Fibroblast of peridontal ligament (primary cell): ENCODE measurements at regions not wholly inside any gene's neighbourhood (a gene's known extent, or its start where the extent isn't known, plus 50 kb on each side); places are given as distances from the start of the nearest gene placed in this dataset.
"Not testable (repeated sequence)": the region's sequence is repeated elsewhere in the genome, so short reads cannot be mapped to it uniquely, and the experiment has no call there.

Experiments used
- DNase-seq: peaks from one replicate; pipeline ENCODE4 v3.0.0-alpha.2; 2010; ENCODE audit errors: extremely low read depth

DNA sequence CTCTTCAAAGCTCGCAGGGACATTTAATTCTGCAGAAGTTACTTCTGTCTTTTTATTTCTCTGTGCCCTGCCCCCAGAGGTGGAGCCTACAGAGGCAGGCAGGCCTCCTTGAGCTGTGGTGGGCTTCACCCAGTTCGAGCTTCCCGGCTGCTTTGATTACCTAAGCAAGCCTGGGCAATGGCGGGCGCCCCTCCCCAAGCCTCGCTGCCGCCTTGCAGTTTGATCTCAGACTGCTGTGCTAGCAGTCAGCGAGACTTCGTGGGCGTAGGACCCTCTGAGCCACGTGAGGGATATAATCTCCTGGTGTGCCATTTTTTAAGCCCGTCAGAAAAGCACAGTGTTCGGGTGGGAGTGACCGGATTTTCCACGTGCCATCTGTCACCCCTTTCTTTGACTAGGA is 1322.9 kb upstream of the ACO1 start:
- DNase-seq, result not testable (repeated sequence)

DNA sequence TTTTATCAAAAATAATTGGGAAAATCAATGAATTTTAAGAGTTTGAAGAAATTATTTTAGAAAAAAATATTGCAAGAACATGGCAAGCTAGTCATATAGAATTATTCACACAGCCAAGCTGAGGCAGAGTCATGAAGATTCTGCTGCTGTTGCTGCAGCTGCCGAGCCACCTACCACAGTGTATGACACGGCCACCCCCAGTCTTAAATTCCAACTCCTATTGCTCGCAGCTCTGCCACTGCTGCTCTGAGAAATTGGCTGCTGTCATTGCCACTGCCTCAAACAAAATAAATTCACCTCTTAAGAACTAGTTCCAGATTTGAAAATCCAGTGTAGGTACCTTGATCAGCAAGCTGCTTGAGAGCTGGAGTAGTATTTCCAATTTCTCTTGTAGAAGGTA is 1318.8 kb upstream of the ACO1 start:
- no peak for DNase-seq

DNA sequence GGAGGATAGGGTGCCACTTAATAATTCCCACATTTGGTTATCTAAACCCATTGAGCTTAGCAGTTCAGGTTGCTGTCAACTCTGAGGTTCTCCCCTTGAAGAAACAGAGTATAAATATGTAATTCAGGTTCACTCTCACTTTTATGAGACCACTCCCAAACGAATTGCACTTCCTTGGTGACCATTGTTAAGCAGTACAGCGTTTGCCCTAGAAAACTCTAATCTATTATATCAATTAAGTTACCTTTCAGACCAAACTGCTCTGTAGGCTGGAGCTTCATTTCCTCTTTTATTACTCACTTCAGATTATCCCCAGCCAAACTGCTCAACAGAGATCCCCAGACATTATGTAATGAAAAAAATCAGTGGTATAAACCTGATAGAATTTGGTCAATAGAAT is 1317.0 kb upstream of the ACO1 start:
- DNase-seq, result no peak

DNA sequence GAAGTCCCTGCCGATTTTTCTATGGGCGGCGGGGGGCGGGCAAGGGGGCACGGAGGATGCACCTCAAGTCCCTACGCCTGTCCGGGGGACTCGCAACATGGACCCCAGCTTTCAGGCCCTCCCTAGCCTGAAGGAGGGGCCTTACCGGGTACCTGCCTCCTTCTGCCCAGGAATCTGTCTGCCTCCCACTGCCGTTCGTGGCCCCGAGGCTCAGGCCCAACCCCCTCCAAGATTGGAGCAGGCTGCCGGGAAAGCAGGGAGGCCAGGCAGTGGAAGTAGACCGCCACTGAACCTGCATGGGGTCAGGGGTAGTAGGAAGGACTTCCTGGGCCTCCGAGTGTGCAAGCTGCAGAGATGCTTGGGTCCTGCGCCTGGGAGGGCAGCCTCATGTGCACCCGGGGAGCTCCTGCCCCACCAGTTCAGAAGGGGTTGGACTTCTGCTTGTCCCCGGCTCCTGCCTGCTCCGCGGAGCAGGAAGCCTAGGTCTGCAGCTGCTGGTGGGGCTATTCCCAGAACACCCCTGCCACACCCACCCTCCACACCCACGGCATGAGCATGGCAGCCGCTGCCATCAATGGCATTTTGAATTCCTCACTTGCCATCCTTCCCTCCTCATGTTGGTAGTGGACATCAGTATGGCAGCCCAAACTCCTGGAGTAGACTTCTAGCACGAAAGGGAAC is 1312.7 kb upstream of the ACO1 start:
- no peak for DNase-seq

DNA sequence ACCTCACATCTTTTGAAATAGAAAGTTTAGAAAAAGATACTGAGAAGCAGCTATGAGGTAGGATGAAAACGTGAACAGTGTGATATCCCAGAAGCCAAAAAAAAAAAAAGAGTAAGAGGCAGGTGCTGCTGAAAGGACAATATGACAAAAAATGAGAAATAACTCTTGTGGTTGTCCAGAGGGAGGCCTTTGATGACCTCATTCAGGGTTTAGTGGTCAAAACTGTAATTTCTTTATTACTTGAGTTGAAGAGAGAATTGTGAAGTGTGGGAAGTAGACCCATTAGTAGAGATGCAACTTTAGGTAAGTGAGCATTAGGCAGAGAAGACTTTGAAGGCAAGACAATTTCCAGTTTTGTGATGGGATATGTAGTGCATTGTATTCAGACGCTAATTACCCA is 1306.3 kb upstream of the ACO1 start:
- DNase-seq, result no peak

DNA sequence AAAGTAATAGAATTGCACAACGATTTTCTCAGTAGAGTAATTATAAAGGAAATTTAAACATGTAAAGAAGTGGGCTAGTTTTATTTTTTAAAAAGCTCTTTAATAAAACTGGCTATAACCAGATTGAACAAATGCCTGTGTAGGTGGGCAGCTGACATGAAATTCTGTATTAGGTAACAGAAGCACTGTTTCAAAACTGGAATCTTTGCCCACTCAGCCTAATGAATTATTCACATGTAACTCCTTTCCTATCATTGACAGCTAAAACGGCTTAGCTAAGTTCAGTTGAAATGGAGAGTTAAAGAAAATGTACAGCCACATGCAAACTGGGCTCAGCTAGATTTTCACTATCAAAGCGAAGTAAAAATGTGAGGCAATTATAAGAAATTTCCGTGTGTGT is 1300.1 kb upstream of the ACO1 start:
- DNase-seq, result no peak

DNA sequence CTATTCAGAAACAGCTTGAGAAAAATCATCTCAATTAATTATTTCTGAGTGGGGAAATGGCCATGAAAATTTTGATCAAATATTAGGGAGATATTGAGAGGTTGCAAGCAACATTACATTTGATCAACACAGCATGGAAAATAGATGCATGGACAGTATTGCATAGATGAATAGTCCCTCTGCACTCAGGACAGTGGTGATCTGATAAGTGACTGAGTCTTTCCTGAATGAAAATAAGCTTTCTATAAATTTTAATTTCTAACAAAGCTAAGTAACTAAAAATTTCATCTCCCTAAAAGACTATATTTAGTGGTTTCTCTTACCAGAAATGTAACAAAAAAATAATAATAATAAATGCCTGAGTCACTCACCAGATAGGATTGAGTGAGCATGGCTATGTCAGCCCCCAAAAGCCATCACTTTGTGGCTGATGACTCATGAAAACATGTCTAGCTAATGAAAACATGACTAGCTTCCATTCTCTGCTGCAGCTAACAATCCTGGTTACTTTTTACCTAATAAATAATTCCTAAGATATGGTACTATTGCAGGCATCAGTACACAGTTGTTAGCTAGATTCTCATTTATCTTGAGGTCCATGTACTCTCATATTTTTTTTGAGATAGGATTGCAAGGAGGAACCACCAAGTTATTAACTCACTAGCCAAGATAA is 1294.8 kb upstream of the ACO1 start:
- DNase-seq, result no peak

DNA sequence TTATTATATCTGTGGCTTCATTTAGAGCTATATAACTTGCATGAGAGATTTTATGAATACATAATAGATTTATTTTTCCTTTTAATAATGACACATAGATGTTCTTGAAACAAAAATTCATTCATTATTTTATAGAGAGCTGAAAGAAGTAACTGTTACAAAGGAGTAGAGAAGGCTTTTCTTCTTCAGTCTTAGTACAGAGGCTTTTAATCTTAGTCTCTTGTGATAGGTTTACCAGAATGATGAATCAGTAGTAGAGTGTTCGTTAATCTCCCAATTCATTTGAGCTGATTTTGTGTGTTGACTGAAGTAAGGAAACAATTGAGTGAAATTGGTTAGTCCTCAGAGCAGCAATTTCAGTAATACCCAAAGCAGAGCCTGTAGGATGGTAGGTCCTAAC is 1284.1 kb upstream of the ACO1 start:
- DNase-seq, result no peak

DNA sequence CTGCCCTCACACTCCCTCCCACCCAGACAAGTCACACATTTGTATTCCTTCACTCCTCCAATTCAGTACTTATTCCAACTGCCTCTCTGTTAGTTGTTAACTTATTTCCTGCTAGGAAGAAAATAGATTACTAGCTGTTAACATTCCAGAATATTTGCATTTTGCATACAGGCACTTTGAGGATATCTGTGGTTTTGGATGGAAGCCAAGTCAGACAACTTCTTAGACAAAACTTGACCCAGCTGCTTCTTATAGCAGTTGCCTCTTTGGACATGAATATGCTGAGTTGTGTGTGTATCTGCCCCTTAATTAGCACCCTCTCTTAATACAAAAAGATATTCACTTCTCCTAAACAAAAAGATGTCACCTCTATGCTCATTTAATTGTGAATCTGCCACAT is 1280.6 kb upstream of the ACO1 start:
- no peak for DNase-seq

DNA sequence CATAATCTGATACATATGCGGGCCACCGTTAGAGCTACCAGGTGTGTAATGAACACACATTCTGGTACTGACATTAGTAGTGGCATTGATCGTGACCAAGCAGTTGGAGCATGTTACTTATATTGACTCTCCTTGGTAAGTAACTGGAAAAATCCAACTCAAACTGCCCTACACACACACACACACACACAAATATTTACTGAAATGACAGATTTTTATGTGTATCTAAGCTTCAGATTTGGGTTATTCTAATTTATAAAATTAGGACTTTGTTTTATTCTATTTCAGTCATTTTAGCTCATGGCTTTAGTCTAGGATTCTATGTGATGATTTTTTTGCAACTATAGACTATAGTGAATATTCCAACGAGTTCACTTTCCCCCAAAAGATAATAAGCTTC is 1280.2 kb upstream of the ACO1 start:
- no peak for DNase-seq

DNA sequence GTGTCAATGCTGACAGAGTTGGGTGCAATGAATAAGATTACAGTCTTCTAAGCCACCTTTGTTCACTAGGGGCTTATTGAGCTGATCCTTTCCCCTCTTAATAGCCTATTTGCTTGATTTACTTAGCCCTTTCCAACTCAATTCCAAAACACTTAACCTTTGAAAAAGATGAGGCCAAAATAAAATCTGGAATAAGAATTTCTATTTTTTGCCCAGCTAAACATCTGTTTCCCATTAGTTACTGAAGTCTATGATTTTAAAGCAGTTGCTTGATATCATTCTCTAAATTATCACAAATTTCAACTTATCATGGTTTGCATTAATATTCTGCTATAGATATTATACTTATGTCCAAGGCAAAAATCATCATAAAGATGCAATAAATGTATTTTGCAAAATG is 1272.0 kb upstream of the ACO1 start:
- DNase-seq, result no peak

DNA sequence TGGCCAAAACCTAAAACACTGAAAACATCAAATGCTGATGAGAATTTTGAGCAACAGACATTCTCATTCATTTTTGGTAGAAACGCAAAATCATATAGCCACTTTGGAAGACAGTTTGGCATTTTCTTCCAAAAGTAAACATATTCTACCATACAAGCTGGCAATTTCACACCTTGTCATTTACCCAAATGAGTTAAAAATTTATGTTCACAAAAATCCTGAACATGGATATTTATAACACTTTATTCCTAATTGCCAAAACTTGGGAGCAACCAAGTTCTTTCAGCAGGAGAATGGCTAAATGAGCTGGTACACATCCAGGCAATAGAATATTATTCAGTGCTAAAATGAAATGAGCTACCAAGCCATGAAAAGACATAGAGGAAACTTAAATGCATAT is 1270.1 kb upstream of the ACO1 start:
- DNase-seq, result no peak

DNA sequence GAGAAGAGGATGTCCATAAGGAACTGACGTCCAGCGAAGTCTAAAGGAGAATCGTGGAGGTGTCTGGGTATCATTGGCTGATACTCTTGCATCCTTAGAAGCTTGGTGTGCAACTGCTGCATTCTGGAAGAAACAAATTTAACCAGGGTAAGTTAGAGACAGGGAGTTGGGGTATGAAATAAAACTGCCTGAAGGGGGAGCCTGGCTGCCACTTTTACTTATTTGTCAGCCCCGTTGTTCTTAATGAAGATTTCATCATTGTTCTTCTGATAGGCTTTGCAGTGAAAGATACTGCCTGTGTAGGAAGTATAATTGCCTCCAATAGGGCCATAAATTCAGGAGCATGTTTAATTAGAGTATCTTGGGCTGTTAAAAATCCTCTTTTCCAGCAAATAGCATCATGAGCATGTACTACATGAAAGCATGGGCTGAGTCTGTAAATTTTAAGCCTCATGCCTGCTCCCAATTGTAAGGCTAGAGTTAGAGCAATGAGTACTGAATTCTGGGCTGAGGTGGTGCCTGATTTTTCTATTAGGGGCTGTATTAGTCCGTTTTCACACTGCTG is 1264.5 kb upstream of the ACO1 start:
- DNase-seq, result peak; percentile 5

DNA sequence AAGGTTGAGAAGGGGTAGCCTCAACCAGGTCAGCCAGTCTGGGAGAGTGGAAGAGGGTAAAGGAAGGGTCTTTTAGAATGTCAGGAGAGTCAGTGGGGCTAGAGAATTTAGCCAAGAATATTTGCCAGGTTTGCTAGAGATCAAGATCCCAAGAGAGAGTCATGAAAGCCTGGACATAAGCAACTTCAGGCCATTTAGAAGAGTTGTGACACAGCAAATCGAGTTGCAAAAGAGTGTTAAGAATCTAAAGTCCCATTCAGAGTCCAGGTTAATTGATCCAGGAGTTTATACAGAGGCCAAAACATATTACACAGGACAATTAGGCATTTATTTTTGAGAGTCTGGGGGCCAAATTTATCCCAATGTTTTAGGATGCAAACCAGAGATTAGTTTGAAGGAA is 1260.1 kb upstream of the ACO1 start:
- no peak for DNase-seq

DNA sequence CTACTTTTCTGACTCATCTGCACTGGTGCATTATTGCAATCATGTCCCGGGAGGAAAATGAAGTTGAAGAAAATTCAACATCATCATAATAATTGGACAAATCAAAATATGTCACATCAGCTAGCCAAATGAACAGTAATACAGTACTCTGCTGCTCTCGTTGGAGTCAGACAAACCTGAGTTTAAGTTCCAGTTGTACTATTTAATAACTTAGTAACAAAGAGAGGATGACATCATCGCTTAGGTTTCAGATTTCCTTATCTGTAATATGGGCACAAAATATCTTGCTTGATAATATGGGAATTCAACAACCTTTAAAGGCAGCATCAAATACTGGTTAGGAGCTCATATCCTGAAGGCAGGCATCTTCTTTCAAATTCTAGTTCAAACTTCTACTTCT is 1248.9 kb upstream of the ACO1 start:
- DNase-seq, result no peak

DNA sequence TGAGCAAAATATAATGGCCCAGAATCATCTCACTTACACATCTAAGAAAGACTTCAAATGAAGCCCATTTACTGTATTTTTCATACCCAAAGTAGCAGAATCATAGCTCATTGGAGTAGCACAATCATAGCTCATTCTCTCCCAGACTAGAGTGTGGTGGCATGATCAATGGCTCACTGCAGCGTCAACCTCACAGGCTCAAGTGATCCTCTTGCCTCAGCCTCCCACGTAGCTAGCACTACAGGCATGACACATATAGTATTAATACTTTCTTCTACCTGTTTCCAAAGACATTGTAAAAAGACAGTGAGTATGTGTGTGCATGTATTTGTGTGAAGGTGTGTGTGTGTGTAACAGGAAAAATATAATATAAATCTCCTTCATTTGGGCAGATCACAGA is 1247.9 kb upstream of the ACO1 start:
- DNase-seq, result no peak

DNA sequence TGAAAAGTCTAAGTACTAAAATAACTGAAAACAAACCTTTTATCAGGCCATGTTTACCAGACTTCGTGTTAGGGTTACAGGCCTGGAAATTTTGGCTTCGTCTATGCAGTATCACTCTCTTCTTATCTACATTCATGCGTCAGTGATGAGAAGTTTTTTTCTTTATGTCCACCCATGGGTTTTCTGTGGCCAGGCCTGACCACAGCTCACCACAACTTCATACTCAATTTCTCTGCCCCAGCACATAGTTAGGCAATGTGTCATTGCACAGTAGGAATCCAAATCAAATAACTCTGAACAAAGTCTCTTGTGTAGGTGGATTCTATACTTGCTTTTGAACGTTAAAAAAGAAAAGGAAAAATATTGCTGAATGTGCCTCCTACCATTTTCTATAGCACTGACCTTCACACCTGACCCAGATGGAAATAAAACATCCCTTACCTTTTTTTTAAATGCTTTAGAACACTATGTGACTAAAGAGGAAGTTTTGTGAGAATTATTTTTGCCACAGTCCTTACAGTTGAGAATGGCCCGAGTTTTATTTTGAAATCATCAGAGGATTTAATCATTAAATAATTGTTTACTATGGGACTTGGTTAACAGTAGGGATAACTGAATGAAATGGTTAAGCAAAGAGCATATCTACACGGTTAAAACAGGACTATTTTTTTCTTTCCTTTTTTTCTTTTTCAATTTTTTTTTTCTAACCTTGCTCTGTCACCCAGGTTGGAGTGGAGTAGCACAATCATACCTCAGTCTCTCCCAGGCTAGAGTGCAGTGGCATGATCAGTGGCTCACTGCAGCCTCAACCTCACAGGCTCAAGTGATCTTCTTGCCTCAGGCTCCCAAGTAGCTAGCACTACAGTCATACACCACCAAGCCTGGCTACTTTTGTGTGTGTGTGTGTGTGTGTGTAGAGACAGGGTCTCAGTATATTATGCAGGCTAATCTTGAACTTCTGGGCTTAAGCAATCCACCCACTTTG is 1247.0 kb upstream of the ACO1 start:
- peak; percentile 55 for DNase-seq

DNA sequence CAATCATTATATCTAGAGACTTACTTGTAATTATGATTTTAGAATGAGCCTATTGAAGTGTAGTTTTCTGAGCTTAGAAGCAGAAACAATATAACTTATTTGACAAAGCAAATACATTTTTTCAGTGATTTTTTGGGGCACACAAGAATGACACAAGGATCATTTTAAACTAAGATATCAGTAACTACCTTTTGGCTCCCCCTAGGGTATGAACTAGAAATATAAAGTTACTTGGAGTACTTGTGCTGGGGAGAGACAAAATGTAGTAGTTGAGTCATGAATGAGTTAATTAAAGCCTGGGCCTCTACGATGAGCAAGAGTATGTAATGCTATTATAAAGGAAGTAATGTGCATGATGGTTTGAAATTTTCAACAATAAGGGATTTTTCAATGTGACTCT is 1244.1 kb upstream of the ACO1 start:
- peak; percentile 2 for DNase-seq

DNA sequence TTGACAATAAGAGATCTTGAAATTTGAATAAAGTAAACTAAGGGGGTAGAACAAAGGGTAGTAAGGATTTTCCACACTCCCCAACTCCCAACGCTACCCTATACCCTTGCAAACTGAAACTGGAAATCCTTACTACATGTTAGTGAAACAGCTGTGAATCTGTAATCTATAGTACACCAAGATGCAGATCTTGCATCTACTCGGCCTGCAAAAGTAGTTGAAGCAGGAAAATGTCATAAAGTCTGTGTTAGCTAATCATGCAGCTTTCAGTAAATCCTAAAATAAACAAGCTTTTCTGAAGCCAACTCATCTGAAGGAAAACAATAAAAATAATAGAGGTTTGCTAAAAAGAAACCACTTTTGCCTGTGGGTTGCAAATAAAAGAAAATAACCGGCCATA is 1242.0 kb upstream of the ACO1 start:
- no peak for DNase-seq

DNA sequence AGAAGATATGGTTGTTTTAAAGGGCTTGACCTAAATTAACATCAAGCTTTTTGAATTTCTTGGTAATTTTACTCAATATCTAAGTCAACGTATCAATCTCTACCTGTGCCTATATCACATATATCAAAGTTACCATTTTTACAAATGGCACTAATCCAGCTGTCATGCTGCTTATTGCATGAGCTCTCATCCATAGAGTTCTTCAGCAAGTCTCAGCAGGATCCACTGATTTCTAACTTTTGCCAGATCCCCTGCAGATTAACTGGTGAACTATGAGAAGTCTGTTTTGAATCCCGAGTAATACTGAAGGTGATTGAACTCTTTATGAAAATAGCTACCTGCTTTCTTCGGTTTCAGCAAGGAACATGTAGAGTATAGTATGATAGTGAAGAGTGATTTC is 1239.8 kb upstream of the ACO1 start:
- no peak for DNase-seq

DNA sequence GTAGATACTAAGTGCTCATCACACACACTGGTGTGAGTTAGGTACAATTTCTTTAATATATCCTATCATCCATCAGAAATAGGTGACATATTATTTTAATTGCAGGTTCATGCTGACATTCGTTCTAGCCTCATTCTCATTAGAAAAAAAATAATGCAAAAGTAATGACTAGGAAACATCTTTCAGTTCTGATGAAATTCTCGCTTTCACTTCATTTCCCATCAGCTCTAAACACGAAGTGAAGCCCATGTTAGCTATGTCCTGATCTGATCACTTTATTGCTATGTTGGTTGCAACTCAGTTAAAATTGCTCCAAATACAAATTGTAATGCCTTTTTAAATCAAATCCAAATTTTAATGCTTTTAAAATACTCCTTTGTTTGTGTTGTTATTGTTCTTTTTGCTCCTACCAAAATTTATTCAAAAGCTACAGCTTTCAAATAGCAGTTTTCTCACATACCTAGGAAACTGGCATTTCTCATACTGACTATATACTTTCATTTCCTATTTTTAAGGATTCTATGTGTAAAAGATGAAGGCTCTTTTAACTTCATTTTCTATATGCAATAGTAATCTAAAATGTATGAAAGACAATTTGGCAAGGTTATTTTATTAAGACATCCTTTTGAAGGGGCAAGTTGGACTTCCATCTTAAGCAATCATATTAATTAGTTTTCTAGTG is 1237.8 kb upstream of the ACO1 start:
- no peak for DNase-seq
